ENCODE measurements at regions not wholly inside any gene's neighbourhood (a gene's known extent, or its start where the extent isn't known, plus 50 kb on each side); places are given as distances from the start of the nearest gene placed in this dataset.

- Mint-ChIP-seq H3K36me3 (no peaks in the 10 kb centered on the region), H3K4me3 (no peak overlapping the region), H3K4me1 (no peaks in the 10 kb centered on the region), H3K9me3 (peaks cover 0 to 3% (median 0%) of the 10 kb centered on the region in 7 donors), H3K27me3 (ENCODE audit: low read depth in 3 of 3) (peaks cover 0 to 1% (median 0%) of the 10 kb centered on the region in 3 donors), H3K27ac (no peak overlapping the region)
- 93% methylated on average over 11 of the region's 22 CpGs for WGBS (ENCODE audit: insufficient coverage)
- no peaks in the 10 kb centered on the region for H3K4me1 ChIP-seq (ENCODE audit: control insufficient read depth in 1 of 2, insufficient read depth in 2 of 2, low read length in 2 of 2)
- intact Hi-C loops (cut with micrococcal nuclease): no loop called here
- no peak overlapping the region for H3K27ac ChIP-seq (ENCODE audit: low read depth in 1 of 2, low read length in 2 of 2)
- H3K79me2 ChIP-seq (ENCODE audit: insufficient read depth, low read length): no peaks in the 10 kb centered on the region
- H3K36me3 ChIP-seq (replicated peaks in 1 of 2; ENCODE audit: control insufficient read depth in 1 of 2, insufficient read depth in 2 of 2, low read length in 2 of 2): no peaks in the 10 kb centered on the region
- no peaks in the 10 kb centered on the region for H3K27me3 ChIP-seq (ENCODE audit: control insufficient read depth in 2 of 2, insufficient read depth in 2 of 2, low read length in 2 of 2)
- H3K4me2 ChIP-seq (replicated peaks; ENCODE audit: extremely low read depth, low read length, poor library complexity, severe bottlenecking): no peak overlapping the region
- H3K4me3 ChIP-seq (replicated peaks in 1 of 3; ENCODE audit: low read depth in 2 of 3, low read length in 3 of 3): no peak overlapping the region
- H3K9ac ChIP-seq (ENCODE audit: insufficient read depth, low read length, poor library complexity, severe bottlenecking): no peak overlapping the region
- no peaks in the 10 kb centered on the region for H3K9me3 ChIP-seq (replicated peaks in 1 of 2; ENCODE audit: control insufficient read depth in 1 of 2, insufficient read depth in 1 of 2, low read length in 2 of 2)
- no peak for TF ChIP-seq CTCF (IDR thresholded peaks at IDR 0.05)
- no peak for DNase-seq
- H2AFZ ChIP-seq (ENCODE audit: insufficient read depth, low read depth, low read length, poor library complexity, severe bottlenecking): no peak overlapping the region
- no peaks in the 10 kb centered on the region for H4K20me1 ChIP-seq (ENCODE audit: insufficient read depth, low read length)
These were observed 308.9 kb downstream of the GLUD2 start for GRCh38 chrX:121356139-121356849.

GRCh38 chrX:121356850-121357171 is 309.4 kb downstream of the GLUD2 start:
- Histone ChIP-seq H3K9ac (ENCODE audit: insufficient read depth, low read length, poor library complexity, severe bottlenecking) (no peak overlapping the region), H3K27ac (ENCODE audit: low read depth in 1 of 2, low read length in 2 of 2) (no peak overlapping the region), H3K9me3 (replicated peaks in 1 of 2; ENCODE audit: control insufficient read depth in 1 of 2, insufficient read depth in 1 of 2, low read length in 2 of 2) (no peaks in the 10 kb centered on the region), H3K4me1 (ENCODE audit: control insufficient read depth in 1 of 2, insufficient read depth in 2 of 2, low read length in 2 of 2) (no peaks in the 10 kb centered on the region), H4K20me1 (ENCODE audit: insufficient read depth, low read length) (no peaks in the 10 kb centered on the region), H3K27me3 (ENCODE audit: control insufficient read depth in 2 of 2, insufficient read depth in 2 of 2, low read length in 2 of 2) (no peaks in the 10 kb centered on the region), H3K36me3 (replicated peaks in 1 of 2; ENCODE audit: control insufficient read depth in 1 of 2, insufficient read depth in 2 of 2, low read length in 2 of 2) (no peaks in the 10 kb centered on the region), H3K79me2 (ENCODE audit: insufficient read depth, low read length) (no peaks in the 10 kb centered on the region), H3K4me3 (replicated peaks in 1 of 3; ENCODE audit: low read depth in 2 of 3, low read length in 3 of 3) (no peak overlapping the region), H2AFZ (ENCODE audit: insufficient read depth, low read depth, low read length, poor library complexity, severe bottlenecking) (no peak overlapping the region), H3K4me2 (replicated peaks; ENCODE audit: extremely low read depth, low read length, poor library complexity, severe bottlenecking) (no peak overlapping the region)
- intact Hi-C loops (cut with micrococcal nuclease): no loop called here
- H3K36me3 Mint-ChIP-seq: no peaks in the 10 kb centered on the region
- H3K4me3 Mint-ChIP-seq: no peak overlapping the region
- 88% methylated on average over 3 of the region's 6 CpGs for WGBS (ENCODE audit: insufficient coverage)
- no peak overlapping the region for H3K27ac Mint-ChIP-seq
- TF ChIP-seq CTCF (IDR thresholded peaks at IDR 0.05): no peak
- peaks cover 0 to 3% (median 0%) of the 10 kb centered on the region in 7 donors for H3K9me3 Mint-ChIP-seq
- H3K27me3 Mint-ChIP-seq (ENCODE audit: low read depth in 3 of 3): peaks cover 0 to 1% (median 0%) of the 10 kb centered on the region in 3 donors
- DNase-seq: no peak
- no peaks in the 10 kb centered on the region for H3K4me1 Mint-ChIP-seq

Data from CD14-positive monocyte (primary cell).